ENCODE measurements at regions not wholly inside any gene's neighbourhood (a gene's known extent, or its start where the extent isn't known, plus 50 kb on each side); places are given as distances from the start of the nearest gene placed in this dataset.

DNA sequence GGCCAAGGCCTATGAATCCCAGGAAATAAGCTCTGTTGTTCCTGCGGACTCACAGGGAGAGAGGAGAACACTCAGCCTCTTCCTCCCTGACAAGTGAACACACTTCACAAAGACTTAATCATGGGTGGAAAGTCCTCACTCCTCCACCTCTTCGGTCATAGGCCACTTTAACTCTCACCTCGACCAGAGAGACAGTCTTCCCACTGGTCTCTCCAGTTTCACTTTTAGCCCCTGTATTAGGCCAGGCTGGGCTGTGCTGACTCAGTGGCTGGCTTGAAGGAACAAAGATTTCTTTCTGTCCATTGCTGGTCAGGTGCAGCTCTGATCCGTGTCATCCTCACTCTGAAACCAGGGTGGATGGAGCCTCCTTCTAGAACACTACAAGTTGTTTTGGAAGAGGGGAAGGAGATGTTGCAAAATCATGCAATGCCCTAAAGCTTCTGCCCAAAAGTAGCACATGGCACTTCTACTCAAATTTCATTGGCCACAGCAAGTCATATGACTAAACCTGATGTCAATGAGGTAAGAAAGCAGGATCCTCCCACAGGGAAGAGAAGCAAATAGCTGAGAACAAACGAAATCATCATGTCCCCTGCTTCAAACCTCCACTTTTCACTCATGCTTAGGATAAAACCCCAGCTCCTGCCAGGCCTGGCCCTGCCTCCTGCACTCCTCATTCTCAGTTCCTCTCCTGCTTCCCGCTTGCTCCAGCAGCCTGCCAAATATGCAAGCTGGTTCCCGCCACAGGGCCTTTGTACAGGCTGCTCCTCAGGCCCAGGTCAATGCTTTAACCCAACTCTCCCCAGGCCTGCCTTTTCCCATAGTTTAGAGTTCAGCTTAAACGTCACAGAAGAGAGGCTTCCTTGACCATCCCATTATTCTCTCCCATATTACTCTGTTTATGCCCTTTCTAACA is 150.5 kb upstream of the RUNX3 start:
- DNase-seq, result no peak

DNA sequence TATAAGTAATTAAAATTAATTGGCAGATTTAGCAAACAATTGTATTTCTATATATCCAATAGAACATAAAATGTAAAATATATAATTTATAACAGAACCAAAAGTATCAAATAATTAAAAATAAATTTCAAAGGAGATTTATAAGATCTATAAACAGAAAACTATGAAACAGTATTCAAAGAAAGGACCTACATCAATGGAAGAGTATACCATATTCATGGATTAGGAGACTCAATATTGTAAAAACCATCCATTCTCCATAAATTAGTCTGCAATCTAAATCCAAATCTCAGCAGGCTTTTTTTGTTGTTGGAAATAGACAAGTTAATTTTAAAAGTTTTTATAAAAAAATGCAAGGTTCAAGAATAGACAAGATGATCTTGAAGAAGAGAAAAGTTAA is 149.0 kb upstream of the RUNX3 start:
- DNase-seq, result no peak

DNA sequence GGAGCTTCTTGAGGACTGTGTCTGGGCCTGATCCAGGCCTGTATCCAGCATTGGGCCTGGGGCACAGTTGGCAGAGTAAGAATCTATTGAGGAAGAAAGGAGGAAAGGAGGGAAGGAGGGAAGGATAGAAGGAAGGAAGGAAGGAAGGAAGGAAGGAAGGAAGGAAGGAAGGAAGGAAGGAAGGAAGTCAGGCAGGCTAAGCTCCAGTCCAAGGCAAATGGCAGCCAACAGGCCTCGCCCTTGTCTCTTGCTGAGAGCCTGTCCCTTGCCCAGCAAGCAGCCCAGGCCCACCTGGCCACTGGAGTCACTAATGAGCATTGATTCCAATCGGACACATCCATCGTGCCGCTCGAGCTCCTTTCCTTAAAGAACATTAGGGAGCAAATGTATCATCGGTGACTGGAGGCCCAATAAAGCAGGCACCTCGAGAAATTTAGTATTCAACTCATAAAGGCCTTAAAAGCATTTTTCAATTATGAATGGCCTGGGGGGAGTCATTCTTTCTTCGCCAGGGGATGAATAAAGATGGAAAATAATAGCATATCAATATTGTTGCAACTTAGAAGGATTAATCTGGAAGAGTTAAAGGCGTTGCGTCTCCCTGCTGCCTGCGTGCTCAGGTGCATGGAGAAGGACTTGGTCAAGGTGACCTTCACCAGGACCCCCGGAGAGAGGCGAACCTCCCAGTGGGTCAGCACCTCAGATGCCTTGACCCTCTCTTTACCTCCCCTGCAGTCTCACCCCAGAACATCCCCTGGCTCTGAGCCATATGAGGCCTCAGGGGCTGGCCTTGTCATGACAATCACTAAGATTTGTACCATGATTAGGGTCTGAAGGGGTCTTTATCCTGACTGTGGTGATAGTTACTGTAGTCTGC is 144.5 kb upstream of the RUNX3 start:
- DNase-seq, result no peak

DNA sequence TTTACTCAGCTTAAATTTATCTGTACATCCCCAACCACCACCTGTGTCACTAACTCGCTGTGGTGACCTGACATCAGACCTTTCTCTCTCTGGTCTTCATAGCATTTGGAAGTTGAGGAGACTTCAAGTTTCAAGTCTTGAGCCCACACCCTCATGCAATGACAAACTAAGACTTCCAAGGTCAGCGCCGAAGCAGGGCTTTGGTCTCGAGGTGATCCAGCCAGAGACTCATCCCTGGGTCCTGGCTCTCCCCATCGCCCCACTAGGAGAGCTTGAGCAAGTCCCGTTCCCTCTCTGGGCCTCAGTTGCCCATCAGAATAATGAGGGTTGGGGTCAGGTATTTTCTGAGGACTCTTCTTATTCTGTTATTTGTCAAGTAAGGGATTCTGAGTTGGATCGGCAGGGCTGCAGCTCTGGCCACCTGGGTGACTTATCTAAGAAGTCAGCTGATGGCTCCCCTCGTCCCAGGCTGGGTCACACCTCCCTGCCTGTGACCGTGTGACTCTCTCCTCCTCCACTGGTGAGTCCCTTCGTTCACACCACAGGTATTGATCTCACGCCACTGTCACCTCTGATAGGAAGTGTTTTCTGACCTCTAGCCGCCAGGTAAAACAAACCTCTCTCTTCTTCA is 143.7 kb upstream of the RUNX3 start:
- DNase-seq, result no peak

DNA sequence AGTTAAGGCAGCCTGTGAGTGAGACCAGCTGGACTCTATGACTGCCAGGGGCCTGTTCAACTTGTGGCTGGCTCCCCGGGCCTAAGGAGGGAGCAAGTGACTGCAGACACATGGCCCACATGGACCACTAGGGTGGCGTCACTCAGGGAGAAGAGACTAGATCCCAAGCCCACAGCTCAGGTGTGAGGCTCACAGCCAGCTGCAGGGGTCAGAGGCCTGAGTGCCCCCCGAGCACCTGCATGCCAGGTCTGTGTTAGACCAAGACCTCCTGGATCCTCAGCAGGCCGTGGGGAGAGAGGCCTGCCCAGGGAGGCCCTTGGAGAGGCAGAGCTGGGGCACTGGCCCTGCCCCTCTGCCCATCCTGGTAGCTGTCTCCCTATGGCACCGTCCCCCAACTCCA is 142.4 kb upstream of the RUNX3 start:
- DNase-seq, result no peak

DNA sequence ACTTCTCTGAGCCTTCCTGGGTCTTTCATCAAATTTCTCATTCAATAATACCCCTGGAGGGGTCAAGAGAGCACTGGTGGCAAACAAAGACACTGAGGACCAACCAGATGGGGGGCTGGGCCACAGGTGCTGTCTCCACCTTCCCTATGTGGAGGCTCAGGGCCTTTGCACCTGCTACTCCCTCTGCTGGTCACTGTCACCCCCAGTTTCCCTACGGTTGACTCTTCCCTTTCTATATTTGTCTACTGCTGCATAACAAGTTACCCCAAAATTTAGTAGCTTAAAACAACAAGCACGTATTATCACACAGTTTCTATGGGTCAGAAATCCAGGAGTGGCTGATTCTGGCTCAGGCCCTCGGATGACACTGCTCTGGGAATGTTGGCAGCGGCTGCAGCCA is 138.8 kb upstream of the RUNX3 start:
- DNase-seq, result no peak

DNA sequence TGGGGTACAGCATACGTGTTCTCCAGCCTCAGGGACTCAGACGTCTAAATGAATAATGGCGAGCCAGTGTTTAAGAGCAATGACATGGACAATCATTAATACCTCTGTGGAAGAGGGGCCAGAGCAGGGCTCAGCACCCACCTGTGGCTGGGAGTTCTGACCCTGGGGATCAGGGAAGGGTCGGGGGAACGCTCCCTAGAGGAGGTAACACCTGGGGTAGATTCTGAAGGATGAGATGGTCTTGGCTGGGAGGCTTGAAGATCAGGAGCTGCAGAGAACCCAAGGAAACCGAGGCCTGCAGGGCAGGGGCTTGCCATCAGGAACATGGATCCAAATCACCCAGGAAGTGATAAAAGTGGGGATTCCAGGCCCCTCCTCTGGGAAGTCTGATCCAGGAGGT is 138.2 kb upstream of the RUNX3 start:
- DNase-seq, result no peak

DNA sequence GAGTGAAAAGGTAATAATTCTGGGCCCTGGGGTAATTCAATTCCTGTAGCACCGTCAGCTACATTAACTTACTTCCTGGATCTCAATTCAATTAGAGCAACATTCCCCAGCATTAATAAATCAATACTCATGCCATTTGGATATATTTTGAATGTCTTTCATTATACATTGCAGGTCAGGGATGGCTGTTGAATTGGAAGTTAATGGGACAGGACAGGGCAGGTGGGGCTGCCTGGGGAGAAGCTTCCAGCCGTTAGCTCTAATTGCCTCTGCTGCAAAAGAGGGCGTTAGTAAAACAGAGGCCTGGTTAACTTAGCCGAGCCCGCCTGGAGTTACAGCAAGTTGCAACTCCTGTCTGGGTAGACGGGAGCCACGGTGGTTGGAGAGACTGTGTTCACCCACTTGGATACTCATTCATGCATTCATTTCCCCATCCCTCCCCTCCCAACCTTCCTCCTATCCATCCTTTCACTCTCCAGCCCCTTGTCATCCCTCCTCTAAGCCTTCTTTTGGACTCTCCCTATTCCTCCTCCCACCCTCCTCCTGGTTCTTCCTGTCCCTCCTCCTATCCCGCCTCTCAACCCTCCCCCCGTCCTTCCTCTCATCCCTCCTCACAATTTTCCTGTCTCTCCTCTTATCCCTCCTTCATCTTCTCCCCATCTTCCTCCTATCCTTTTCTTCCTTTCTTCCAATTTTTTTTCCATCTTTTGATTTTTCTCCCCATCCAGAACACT is 137.6 kb upstream of the RUNX3 start:
- no peak for DNase-seq

DNA sequence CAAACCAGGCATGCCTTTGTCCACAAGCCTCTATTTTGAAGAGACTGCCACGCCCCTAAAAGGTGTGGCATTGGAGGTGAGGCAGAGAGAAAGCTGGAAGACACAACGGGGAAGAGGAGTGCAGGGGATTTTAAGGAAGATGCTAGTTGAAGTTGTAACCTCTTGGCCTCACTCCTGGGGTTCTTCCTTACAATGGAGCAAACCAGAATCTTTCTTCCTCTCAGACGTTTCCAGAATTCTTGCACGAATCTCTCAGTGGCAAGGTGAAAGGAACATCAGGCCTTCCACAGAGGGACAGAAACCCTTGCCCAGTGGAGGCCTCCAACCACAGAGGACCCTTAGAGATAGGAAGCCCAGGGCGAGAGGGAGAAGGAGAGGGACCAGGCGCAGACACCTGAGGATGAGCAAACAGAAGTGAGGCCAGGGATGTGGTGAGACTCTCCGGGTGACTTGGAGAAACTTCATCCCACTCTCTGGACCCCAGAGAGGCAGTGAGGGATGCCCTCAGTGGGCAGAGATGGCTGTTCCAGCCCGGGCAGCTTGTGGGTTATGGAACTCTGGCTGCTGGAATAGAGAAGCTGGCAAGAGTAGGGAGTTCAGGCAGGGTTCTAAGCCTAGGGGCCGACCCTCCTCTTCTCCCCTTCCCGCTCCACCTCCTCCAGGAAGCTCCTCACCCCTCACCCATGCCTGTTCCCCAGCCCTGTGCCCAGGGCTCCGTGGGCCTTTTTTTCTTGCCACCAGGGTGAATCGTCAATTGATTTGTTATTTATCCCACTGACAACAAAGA is 136.8 kb upstream of the RUNX3 start:
- no peak for DNase-seq

DNA sequence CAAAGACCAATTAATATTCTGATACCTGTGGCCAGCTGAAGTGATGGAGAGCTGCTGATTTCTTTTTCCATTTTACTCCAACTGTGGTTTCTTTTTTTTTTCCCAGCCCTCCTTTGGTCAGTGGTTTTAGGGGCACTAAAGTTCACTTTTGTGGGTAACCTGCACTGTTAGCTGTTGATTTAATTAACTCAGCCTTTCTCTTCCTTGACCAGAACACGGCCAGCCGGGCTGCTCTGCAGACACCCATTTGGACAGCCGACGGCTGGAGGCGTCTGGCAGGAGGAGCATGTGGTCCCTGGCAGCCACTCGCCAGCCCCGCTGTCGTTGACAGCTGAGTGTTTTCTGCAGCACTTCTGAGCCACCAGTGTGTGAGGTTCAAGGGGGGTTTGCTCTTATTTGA is 136.2 kb upstream of the RUNX3 start:
- DNase-seq, result no peak

DNA sequence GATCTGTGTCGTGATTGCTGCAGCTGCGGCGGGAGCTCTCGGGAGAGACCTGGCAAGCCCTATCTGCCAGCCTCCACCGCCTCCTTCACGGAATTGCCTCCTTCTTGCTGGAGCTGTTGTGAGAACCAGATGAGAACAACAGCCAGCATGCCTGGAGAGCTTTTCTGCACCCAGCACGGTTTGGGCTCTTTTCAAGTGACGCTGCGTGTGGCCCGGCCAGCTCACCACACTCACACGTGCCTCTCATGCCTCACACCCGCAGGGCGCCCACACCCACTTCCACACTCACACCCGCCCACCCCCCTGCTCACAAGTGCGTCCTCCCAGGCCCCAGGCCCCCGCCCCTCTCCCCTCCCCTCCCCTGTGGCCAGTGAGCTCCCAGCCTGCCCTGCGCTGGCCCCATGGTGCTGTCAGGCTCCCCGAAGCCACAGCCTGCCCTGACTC is 135.7 kb upstream of the RUNX3 start:
- peak; percentile 43 for DNase-seq

DNA sequence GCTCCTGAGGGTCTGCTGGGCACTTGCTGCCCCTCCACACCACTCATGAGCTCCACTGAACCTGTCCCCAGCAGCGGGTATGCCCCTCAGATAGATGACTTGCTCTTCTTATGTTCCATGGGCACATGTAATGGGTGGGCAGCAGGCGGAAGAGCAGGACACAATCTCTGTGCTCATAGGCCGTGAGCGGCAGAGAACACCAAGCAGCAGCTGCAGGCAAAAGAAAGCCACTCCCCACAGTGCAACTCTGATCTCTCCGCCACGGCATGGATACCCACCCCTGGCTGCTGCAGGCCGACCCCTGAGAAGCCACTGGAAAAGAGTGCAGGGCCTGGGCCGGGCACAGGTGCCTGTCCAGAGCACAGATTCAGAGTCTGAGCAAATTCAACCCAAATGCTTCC is 135.2 kb upstream of the RUNX3 start:
- DNase-seq, result no peak

DNA sequence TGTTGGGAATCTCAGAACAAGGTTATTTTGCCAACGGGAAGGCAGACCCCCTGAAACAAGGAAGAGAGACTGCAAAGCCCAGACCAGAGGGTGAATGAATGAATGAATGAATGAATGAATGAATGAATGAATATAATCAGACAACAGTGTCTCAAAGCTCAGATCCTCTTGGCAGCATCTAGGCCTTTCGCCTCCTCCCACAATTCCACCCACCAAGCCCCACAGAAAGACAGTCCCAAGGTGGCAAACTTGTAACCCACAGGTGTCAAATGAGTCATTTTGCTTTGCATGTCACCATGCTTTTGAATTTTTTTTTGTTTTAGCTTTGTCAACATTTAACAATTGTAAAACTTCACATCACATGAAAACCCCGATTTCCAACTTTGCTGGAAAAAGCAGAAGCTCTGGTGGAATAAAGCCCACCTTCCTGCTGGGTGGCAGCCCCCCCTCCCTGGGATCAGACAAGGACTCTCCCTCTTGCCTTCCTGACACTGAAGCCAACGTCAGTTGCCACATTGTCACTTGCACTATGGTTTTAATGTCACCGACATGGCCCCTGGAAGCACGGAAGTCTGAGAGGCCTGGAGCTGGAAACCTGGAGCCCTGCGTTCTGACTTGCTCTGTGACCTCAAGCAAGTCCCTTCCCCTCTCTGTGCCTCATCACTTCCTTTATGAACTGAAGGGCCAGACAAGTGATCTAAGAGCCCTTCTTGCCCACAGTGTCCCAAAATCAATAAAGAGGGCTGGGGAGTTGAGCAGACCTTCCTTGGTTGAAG is 134.6 kb upstream of the RUNX3 start:
- no peak for DNase-seq

DNA sequence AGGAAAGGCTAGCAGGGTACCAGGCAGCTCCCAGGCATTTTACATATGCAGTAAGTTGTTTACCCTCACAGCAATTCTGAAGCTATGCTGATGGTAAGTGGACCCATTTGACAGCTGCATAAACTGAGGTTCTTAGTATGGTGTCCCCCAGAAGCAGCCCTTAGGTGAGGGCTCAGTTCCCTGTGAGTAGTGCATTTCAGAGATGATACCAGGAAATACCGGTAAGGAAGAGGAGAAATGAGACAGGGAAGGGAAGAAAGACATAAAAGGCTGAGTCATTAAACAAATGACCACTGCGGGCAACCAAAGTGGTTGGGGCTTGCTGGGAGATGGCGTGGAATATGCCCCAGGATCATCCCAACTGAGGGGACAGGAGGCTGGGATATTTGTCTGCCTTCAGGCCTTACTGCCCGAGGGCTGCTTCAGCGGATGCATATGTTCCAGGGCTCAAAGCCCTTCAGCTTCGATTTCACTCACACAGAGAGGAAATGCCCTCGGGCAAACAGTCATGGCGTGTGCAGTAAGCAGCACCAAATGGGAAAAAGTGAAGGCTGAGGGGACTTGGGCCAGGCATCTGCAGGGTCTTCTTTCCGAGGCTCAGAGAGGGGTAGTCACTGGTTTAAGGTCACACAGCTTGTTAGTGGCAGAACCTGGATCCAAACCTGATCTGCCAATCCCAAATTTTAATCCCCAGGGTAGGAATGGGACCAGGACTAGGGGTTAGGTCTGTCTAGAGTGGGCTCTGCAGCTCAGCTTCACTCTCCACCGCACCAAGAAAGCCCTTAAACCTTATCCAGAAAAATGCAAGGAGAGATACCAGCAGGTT is 133.7 kb upstream of the RUNX3 start:
- DNase-seq, result no peak

DNA sequence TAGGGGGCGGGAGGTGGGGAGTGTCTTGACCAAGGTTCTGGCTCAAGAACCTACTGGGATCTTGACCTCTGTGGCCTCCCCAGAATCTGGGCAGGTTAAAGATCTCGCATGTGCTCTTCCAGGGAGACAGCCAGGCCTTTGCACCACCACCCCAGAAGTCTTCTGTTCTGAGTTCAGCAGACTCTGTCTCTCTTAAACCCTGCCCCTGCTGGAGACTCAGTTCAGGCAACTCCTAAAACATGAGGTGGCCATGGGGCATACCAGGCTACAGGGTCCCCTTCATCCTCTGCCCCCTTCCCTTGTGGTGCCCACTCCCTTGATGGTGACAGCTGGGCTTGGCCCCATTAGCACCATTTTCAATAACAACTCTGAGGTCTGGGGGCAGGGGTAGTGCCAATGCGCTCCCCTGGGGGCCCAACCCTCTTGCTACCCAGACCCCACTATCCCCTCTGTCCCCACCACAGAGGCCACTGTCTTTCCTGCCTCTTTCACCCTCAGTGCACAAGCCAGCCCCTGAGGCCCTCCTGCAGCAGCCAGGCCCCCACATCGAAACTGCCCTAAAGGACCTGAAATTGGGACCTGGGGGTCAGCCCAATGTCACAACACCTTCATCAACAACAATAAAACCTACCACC is 132.7 kb upstream of the RUNX3 start:
- DNase-seq, result no peak

DNA sequence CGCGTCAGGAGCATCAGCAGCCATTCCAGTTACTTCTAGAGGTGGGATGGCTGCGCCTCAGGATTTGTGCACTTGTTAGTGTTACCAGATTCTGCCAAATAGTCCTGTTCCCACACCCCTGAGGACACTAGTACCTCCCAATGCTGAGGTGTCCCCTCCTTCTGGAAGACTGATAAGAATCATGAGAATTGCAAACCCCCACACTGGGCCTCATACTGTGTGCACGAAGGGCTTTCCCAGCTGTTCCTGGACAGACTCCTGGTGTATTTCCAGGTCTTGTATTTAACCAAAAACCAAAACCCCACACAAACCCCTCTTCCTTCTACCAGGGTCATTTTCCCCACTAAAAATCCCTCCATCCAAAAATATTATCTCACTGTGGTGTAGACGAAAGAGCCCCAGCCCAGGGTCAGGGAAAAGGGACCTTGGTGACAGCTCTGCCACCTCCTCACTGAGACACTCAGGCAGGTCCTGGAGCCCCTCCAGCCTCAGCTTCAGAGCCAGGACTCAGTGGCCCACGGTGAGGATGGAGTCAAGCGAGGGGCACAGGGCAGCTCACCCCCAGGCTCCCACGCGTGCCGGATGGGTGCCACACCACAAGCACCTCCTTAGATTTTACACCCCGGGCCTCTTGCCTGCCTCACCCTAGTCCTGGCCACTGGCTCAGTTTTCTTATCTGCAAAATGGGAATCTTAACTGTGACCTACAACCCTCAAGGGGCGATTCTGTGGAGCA is 131.4 kb upstream of the RUNX3 start:
- DNase-seq, result no peak

DNA sequence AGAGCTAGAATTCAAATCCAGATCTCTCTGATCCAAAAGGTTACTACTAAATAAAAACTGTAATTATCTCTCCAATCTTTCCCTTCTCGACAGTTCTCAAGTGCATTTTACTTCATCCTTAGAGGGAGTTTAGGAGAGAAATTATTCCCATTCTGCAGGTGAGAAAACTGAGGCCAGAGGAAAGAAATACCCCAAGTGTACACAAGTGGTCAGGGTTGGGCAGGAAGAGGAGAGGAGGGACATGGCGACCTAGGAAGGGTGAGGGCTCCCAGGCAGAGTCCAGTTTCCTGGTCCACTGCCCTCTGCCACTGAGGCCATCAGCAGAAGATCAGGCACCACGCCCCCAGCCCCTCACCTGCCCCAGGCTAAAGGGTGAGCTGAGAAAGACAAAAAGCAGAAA is 127.1 kb upstream of the RUNX3 start:
- no peak for DNase-seq

DNA sequence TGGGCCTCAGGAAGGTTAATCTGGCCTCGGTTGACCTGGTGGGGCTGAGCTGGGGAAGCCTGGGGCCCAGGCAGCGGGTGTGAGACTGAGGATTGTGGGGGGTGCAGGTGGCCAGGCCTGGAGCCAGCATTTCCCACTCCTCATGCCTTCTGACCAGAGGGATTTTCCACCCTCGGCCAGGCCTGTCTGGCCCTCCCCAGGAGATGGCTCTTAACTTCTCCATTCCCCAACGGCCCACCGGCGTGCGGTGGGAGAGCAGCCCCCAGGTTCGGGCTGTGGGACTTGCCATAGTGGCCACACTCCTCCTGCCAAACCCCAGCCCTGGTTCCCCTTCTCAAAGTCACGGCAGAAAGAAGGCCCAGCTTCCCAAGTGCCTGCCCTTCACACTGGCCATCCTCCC is 126.5 kb upstream of the RUNX3 start:
- DNase-seq, result no peak

DNA sequence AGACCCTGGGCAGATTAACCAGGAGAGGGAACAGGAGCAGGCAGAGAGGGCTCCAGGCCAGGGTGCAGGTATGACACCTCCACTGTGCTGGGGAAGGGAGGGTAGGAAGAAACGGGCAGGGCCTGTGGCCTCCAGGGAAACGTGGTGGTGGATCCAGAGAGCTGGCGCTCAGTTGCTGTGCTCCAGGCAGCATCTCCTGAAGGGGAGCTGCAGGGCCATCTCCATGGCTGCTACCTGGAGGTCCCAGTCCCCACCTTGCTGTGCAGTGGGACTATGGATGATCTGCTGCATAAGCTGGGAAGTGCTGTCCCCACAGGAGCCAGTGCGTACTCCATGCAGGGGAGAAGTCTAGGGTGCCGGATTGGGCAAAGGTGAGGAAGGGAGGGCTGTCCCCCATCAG is 125.9 kb upstream of the RUNX3 start:
- DNase-seq, result no peak
